Kidney epithelial cell (primary cell): ENCODE measurements at regions not wholly inside any gene's neighbourhood (a gene's known extent, or its start where the extent isn't known, plus 50 kb on each side); places are given as distances from the start of the nearest gene placed in this dataset.

Experiments used
- DNase-seq: peaks from one replicate; pipeline ENCODE4 v3.0.0-alpha.2; 2010; ENCODE audit warnings: low read depth
- H3K27me3 ChIP-seq: 2 replicates; pipeline ENCODE4 v1.6.0; 2011; ENCODE audit warnings: low read length; ENCODE audit not compliant: control insufficient read depth, insufficient read depth
- H3K36me3 ChIP-seq: 2 replicates; pipeline ENCODE4 v1.5.1; 2011; ENCODE audit warnings: low read length; ENCODE audit not compliant: control insufficient read depth, insufficient read depth
- H3K4me3 ChIP-seq: 2 replicates; pipeline ENCODE4 v1.5.1; 2011; ENCODE audit warnings: low read depth, mild to moderate bottlenecking, control low read depth, low read length
- CTCF ChIP-seq: IDR thresholded peaks from 2 replicates; pipeline ENCODE4 v1.5.1; 2011; ENCODE audit warnings: mild to moderate bottlenecking, moderate library complexity, low read length, control low read depth, inconsistent platforms; ENCODE audit not compliant: insufficient read depth, poor library complexity, severe bottlenecking

DNA sequence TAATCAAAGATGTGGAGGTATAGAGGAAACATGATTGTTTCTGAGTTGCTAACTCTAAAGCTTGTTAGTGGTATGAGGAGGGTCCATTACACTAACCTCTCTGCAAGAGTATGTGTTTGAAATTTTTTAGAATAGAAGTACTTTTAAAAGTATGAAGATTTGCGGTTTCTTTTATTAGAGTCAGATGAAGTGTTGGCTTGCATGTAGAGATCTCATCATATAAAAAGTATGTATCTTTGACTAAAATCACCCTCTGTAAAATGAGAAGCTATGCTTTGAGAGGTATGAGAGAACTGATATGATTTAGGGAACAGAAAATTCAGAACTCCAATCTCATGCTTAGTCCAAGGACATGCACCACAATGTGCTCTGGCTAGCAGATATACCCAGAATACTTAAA lies 140.4 kb upstream of the MBNL1 start:
- DNase-seq: no peak
- no peak overlapping the region for H3K4me3 ChIP-seq
- TF ChIP-seq CTCF: no peak
- no peaks in the 10 kb centered on the region for H3K27me3 ChIP-seq
- H3K36me3 ChIP-seq: no peaks in the 10 kb centered on the region

DNA sequence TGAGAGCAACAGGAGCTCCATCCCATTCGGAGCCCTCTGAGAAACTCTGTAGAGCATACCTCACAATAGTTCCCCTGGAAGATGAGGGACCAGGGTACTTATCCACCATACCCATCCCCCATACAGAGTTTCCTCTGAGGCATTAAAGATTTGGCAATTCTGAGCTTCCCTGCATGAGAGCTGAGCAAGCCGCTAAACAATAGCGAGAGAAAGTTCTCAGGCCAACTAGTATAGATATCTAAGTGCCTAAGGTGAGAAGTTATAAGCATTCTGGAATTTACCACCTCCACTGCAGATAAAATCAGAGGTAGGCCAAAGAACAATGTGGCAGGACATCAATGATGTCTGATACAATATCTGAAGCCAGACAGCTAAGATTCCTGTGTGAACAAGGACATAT lies 129.1 kb upstream of the MBNL1 start:
- Histone ChIP-seq H3K4me3 (no peak overlapping the region), H3K36me3 (no peaks in the 10 kb centered on the region), H3K27me3 (no peaks in the 10 kb centered on the region)
- no peak for TF ChIP-seq CTCF
- no peak for DNase-seq

- no peaks in the 10 kb centered on the region for H3K36me3 ChIP-seq
- H3K4me3 ChIP-seq: no peak overlapping the region
- TF ChIP-seq CTCF: no peak
- DNase-seq: no peak
- H3K27me3 ChIP-seq: no peaks in the 10 kb centered on the region
These were observed 122.3 kb upstream of the MBNL1 start for GRCh38 chr3:152146461-152146860.

GRCh38 chr3:152147748-152148147 lies 121.0 kb upstream of the MBNL1 start:
- TF ChIP-seq CTCF: no peak
- H3K27me3 ChIP-seq: no peaks in the 10 kb centered on the region
- no peak overlapping the region for H3K4me3 ChIP-seq
- no peaks in the 10 kb centered on the region for H3K36me3 ChIP-seq
- DNase-seq: no peak

GRCh38 chr3:152148579-152148978 lies 120.2 kb upstream of the MBNL1 start:
- no peak for DNase-seq
- TF ChIP-seq CTCF: no peak
- Histone ChIP-seq H3K4me3 (no peak overlapping the region), H3K36me3 (no peaks in the 10 kb centered on the region), H3K27me3 (no peaks in the 10 kb centered on the region)

- no peaks in the 10 kb centered on the region for H3K27me3 ChIP-seq
- no peak overlapping the region for H3K4me3 ChIP-seq
- no peaks in the 10 kb centered on the region for H3K36me3 ChIP-seq
- no peak for TF ChIP-seq CTCF
- DNase-seq: no peak
These were observed 118.9 kb upstream of the MBNL1 start for GRCh38 chr3:152149832-152150231.
